HG03175 (cell line): ENCODE measurements at regions not wholly inside any gene's neighbourhood (a gene's known extent, or its start where the extent isn't known, plus 50 kb on each side); places are given as distances from the start of the nearest gene placed in this dataset.

ENCODE experiments used
- ATAC-seq: cut with Tn5 transposase; IDR thresholded peaks from one replicate; pipeline ENCODE4 v1.9.1; 2021; ENCODE audit warnings: mild to moderate bottlenecking, moderate library complexity; ENCODE audit not compliant: unreplicated experiment

DNA sequence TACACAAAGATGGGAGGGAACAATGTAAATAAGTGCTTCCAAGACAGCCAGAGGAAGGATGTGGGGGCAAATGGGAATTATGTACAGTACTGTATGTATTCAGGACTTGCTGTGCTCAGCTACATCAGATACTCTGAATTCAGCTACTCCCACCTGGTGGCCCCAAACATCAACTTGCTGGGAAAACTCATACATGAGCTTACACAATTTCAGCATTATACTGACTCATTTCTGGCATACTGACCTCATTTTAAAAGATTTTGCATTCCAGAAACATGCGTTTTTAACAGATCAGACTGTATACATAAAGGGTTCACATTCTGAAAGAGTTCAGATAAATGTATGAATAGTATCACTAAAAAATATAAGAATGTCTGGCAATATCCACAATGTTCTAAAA is 59.7 kb downstream of the GPX5 start:
- no peak for ATAC-seq

DNA sequence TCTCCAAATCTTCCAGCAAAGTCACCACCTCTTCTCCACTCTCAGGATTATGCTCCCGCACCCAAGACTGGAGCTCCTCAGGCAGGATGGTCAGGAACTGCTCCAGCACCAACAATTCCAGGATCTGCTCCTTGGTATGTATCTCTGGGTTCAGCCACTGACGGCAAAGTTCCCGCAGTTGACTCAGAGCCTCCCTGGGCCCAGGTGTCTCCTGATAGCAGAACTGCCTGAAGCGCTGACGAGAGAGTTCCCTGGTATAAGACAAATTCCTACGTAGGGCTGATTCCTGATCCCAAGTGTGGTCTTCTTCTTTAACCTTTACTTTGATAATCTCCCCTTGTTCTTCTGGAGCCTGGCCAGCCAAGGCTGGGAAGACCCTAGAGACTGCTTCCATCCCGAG is 60.6 kb downstream of the GPX5 start:
- no peak for ATAC-seq

DNA sequence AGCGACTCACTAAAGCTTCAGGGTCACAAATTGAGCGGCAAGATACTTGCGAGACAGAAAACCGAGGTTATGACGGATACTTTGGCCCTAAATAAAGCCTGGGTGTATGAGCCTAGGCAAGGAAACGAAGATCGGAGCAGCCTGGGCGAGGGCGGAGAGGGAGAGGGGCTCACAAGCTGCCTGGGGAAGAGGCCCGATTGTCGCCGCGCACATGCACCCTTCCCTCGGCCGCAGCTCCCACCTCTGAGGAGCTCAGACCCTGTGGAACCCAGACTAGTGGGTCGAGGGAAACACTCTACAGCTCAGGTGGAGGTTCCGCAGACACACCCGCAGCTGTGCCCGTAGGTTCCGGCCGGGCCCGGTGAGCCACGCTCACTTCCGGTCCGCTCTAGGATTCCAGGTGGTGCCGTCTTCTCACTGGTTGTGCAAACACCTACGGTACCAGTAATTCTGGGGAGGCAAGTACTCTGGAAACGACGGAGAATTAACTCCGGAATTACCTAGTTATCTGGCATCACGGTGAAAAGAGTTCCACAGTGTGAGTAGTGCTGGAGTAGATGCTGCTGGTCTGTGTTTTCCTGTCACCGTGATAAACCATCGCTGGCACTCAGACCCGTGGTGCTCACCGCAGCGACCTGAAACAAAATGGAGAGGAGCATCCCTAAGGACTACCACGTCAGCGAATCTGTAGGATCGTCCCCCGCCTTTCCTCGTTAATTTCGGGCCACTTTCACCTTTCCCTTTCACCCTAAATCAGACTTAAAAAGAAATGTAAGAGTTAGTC is 61.5 kb downstream of the GPX5 start:
- ATAC-seq = peak; percentile 79

DNA sequence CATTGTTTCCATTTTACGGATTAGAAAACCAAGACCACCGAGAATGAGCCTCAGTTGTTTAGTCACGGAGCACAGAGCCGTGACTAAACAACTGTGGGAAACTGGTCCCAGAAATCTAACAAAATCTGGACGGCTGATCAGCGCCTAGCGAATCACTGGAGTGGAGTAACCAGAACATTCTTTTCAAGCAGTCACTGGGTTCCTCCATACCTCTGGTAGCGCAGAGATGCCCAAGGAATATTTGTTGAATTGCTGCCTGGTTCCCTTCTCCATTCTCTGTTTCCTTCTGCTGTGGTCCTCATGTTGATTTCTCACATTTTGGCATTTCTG is 62.0 kb downstream of the GPX5 start:
- ATAC-seq = no peak

DNA sequence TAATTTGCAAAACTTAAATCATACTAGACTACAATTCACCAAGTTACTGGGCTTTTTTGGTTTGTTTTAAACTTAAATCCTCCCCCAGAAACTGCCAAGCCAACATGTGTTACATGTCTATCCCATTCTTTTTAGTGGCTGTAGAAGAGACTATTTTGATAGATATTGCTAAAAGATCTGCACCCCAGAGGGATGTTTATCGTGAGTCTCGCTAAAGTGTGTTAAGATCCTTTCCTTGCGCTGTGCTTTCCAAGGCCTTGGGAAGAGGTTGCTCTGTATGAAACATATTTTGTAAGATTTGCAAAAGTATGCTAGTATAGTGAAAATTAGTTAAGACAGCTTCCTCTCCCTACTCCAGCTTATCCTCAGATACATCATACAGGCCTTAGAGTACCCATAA is 63.0 kb downstream of the GPX5 start:
- no peak for ATAC-seq

DNA sequence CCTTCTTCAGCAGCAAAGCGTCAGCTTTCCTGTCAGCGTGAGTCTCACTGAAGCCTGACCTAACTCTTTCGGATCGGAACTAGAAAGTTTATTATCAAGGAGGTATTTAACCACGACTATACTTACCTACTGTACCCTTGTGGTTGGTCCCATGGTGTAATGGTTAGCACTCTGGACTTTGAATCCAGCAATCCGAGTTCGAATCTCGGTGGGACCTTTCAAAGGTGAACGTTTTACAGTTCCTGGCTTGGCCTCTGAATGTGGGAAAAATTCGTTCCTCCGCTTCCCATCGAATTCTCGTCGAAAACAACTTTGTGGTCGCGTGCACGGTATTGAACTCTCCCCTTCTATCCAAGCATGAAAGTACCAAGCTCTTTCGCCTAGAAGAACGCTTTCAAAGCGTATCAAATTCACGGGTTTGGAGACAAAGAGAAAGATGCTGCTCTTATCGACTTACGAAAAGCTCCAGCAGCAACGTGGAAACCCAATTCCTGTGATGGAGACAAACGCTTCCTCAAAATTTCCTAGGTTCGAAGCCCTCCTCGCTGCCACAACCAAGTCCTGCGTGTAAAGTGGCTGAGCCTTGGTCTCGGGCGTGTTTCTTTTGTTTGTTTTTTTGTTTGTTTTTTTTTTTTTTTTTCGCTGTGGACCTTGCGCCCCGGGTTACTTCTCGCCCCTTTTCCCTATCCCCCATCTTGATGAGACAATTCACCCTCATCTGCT is 63.7 kb downstream of the GPX5 start:
- ATAC-seq = peak; percentile 65

DNA sequence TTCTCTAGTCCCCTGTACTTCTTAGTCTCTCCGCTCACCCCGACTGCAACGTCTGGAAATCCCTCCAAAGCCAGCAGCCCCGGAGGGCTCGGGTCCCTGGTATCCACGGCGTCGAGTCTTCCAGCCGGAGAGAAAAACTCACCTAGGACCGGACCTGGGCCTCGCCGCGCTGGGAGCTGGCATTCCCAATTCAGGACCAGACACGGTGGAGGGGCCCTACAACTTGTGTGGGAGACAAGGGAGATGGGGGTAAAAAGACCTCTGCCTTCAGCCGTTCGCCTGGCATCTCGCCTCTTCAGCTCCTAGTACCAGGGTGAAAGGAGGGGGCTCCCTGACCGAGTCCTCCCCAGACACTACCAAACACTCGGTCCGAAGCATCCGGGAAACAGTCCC is 64.3 kb downstream of the GPX5 start:
- no peak for ATAC-seq

DNA sequence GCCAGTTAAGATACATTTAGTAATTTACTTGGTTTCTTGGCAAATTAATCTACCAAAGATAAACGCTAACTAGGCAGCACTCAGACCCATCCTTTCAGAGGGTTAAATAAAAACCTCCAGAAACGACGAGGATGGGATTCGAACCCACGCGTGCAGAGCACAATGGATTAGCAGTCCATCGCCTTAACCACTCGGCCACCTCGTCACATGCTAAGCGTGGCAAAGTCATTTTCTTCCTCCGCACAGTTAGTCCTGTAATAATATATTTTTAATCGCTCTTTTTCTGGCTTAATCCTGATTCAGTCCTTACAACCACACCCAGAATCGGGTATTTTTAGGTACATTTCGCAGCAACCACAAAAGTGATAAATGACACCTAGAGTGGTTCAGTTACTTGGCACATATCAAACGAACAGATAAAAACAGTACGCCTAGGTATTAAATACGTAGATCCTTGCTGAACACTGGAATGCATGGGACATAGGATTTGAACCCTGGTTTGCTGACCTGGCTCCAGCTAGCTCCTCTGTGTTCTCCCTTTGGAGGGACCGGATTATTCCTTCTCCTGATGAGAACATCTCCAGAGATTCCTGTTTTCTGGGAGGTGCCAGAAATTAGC is 71.6 kb downstream of the GPX5 start:
- ATAC-seq = no peak

DNA sequence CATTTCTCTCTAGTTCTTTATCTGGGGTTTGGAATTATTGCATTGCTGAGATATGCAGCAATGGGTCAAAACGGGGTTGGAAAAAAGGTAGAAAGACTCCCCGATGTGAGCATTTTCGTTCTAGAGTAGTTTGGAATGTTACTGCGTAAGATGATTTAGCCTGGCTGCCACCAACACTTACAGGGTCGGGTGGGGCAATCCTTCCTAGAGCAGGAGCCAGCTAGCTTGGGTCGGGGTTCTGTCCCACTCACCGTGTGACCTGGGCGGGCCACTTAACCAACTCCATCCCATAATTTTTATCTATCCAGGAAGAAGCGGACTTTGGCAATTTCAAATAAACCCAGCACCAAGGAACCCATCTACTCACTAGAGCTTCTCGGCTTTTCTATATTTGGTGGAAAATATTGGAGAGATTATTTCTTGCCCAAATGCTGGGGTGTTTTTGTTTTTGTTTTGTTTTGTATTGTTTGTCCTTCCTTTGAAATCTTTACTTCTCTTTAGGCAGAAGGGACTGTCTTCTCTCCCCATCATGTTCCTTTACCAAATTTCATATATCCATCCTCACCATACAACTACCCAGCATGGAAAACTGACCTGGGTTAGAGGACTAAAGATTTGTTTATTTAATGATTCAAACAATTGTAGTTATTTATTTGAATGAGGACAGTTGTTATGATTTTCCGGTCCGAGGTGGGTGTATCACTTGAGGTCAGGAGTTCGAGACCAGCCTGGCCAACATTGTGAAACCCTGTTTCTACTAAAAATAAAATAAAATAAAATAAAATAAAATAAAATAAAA is 72.4 kb downstream of the GPX5 start:
- no peak for ATAC-seq

DNA sequence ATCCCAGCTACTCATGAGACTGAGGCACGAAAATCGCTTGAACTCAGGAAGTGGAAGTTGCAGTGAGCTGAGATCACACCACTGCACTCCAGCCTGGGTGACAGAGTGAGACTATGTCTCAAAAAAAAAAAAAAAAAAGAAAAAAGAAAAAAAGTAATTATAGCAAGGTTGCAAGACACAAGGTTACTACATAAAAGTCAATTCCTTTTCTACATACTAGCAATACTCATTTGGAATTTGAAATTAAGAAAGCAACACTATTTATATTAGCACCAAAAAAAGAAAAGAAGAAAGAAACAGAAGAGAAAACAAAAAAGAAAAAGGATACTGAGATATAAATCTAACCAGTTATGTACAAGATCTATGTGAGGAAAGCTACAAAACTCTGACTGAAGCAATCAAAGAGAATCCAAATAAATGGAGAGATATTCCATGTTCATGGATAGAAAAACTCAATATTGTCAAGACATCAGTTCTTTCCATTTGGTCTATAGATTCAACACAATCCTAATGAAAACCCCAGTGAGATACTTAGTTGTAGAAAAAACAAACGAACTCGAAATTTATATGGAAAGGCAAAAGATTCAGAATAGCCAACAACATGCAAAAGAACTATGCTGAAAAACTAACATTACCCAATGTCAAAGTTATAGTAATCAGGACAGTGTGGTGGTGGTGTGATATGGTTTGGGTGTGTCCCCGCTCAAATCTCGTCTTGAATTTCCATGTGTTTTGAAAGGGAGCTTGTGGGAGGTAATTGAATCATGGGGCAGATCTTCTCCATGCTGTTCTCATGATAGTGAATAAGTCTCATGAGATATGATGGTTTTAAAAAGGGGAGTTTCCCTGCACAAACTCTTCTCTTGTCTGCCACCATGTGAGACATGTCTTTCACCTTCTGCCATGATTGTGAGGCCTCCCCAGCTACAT is 73.3 kb downstream of the GPX5 start:
- ATAC-seq = no peak

DNA sequence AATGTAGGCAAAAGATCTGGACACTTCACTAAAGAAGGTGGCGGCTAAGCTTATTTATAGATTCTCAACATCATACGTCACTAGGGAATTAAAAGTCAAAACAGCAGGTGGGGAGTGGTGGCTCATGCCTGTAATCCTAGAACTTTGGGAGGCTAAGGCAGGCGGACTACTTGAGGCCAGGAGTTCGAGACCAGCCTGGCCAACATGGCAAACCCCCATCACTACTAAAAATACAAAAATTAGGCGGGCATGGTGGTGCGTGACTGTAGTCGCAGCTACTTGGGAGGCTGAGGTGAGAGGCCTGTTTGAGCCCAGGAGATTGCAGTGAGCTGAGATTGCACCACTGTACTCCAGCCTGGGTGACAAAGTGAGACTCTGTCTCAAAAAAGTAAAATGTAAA is 74.6 kb downstream of the GPX5 start:
- no peak for ATAC-seq

DNA sequence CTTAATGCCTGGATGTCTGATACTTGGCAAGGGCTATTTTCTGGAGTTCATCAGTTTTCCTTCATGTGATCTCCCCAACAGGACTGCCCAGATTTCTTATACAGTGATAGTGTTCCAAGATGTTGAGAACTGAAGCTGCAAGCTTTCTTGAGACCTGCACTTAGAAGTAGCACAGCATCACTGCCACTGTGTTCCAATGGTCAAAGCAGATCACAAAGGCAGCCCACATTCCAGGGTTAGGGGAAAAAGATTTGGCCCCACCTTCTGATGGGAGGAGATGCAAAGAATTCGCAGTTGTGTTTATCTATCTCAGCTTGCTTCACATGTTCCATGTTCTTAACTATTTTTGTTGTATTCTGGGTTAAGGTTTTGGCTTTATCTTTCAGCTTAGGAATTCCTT is 78.2 kb downstream of the GPX5 start:
- ATAC-seq = no peak

DNA sequence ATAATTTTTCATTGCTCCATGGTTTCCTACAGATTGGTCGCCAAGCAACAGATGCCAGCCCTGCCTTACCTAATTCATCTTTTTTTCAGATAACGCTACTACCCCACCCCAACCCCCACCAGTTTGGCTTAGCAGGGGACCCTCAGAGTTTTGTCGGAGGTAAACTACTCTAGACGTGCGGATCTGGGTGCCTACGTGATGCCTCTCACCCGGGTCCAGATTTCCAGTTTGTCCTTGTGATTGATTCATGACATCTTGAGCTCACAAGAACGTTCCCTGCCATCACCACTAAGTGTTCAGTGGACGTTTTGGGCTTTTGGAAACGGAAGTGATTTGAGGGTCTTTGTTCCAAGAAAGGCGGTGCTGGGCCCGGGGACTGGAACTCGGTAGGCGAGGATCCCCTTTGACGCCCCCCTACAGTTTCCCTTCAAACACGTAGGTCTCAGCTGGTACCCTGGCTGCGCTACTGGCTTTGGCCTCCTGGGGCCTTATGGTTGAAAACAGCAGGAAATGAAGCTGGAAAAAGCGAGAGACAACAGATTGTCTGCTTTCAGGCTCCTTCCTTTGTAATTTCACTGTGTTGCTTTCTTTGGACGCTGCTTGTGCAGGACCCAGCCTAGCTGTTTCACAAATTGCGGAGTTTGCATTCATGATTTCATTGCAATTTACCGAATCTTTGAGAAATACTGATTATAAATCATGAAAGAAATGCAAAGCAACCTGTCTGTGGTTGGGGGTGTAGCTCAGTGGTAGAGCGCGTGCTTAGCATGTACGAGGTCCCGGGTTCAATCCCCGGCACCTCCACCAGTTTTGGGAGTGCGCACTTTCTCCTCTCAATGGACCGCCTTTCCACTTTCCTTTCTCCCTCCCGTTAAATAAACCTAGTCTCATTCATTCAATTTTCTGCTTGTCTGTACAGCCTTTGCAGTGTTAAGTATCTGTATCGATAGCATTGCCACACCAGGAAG is 81.0 kb downstream of the GPX5 start:
- ATAC-seq = peak; percentile 41

DNA sequence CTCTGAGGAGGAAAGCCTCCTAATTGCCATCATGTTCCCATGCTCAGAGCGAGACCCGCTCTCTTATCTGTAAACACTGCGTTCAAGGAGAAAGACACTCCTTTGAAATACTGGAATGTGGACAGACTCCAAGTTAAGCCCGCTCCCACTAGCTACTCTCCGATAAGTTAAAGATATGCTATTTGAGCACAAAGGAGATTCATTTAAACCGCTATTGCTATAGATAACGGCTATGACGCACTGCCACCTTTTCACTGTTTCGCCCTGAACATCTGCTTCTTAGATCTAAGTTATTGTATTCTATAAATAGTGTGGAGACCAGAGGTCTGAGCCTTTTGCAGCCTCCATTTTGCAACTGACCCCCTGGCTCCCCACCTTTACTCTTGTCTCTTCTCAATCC is 82.3 kb downstream of the GPX5 start:
- no peak for ATAC-seq

DNA sequence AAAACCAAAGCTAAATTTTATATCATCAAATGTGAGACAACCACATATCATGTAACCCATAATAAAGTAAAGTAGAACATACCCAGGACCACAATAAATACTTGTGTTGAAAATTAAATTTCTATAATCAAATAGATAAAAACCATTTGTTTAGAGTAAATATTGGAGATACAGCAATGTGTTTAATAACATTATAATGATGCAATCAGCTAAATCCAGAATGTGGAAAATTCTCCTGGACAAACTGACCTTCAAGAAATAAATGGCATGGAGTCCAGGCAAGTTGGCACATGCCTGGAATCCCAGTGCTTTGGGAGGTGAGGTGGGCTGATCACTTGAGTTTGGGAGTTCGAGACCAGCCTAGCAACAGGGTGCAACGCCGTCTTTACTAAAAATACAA is 84.0 kb downstream of the GPX5 start:
- ATAC-seq = no peak

DNA sequence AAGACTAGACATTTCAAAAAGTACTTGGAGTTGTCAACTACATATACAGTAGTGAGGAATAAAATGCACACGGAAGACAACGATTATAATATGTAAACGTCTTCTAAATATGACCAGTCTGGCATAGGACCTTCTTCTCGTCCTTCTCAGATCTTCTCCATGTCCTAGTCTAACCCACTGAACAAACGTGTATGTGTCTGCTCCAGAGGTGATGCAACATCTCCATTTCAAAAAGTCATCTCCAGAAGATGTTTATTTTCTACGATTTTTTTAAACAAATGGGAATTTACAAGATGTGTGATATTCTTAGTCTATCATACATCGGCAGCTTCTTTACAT is 89.9 kb downstream of the GPX5 start:
- no peak for ATAC-seq

DNA sequence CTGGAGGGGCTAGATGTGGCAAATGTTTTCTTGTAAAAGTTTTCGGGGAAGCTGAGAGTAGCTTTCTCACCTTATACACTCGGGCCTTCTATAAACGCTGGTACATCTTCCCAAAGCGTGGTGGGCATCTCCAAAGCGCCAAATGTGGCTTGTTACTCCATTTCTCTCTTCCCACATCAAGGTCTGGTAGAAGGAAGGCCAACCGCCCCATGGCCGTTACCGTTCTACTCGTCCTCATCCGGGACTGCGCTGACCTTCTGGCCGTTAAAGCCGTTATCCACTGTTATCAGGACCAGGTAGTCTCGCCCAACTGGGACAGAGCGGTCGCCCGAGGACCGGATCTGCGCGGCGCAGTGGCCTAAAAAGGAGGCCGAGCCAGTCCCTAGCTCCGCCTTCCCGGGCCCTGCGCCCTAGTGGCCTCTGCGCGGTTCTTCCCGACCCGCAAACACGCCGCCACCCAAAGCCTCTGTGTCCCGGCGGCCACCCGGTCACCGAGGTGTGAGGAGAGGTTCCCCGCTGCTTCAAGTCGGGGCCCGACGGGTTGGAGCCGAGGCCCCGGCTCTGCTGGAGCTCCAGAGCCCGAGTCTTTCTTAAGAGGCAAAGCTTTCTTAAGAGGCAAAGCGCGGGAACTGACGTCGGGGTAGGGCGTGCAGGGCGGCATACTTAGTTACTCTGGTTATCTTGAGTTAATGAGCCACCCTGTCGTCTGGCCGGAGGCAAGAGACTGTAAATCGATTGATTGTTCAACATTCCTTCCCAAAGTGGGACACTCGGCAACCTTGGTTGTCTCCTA is 90.5 kb downstream of the GPX5 start:
- no peak for ATAC-seq

DNA sequence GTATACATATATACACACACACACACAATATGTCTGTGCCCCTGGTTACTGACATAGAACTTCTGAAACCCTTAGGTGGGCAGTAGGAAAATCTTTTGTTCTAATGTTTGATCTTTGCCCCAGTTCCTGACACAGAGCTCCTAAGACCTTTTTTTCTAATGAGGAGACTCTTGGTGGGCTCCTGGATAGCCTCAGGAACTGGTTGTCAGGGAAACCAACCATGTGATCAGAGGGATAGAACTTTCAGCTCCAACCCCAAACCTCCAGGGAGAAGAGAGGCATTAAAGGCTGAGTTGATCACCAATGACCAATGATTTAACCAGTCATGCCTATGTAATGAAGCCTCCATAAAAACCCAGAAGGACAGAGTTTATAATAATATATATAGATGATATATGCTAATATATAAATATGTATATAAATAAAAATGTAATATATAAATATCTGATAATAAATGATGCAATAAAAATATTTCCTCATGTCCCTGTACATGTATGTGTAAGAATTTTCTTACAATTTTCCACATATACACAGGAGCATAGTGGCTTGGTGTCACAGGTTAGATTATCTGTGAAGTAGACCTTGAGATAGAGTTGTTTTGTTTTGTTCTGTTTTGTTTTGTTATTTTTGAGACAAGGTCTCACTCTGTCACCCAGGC is 93.3 kb downstream of the GPX5 start:
- no peak for ATAC-seq
